ENCODE measurements at regions not wholly inside any gene's neighbourhood (a gene's known extent, or its start where the extent isn't known, plus 50 kb on each side); places are given as distances from the start of the nearest gene placed in this dataset.

GRCh38 chr6:14192216-14192788, 74.7 kb downstream of the CD83 start:
- TF ChIP-seq CTCF (IDR thresholded peaks at IDR 0.05): no peak
- no peak for TF ChIP-seq POLR2A (IDR thresholded peaks at IDR 0.05)
